Esophagus muscularis mucosa (tissue), 4 donors: ENCODE measurements at regions not wholly inside any gene's neighbourhood (a gene's known extent, or its start where the extent isn't known, plus 50 kb on each side); places are given as distances from the start of the nearest gene placed in this dataset.

ENCODE experiments used
- DNase-seq: peaks from one replicate; pipeline ENCODE4 v3.0.0-alpha.2; 2017; ENCODE audit errors: extremely low spot score
- H3K27ac ChIP-seq, 4 donors: fragments of 200-600 bp; sonication (generic); replicated peaks in 1 of 4; 1 replicate in 3 of 4; 2 replicates in 1 of 4; pipeline ENCODE4 v1.5.1; 2016 to 2019; ENCODE audit warnings: mild to moderate bottlenecking in 1 of 4
- H3K27me3 ChIP-seq, 4 donors: fragments of 200-600 bp; sonication (generic); one replicate each; pipeline versions ENCODE4 v1.5.1 to v1.6.0; 2016 to 2019
- H3K36me3 ChIP-seq, 4 donors: fragments of 200-600 bp; sonication (generic); one replicate each; pipeline ENCODE4 v1.5.1; 2016 to 2019
- H3K4me1 ChIP-seq, 4 donors: fragments of 200-600 bp; sonication (generic); one replicate each; pipeline ENCODE4 v1.5.1; 2016 to 2019
- H3K4me3 ChIP-seq, 4 donors: fragments of 200-600 bp; sonication (generic); 1 replicate in 2 of 4; 2 replicates in 2 of 4; pipeline ENCODE4 v1.5.1; 2016 to 2019; ENCODE audit warnings: mild to moderate bottlenecking in 4 of 4, moderate library complexity in 1 of 4
- H3K9me3 ChIP-seq, 4 donors: fragments of 200-600 bp; sonication (generic); 1 replicate in 3 of 4; 2 replicates in 1 of 4; pipeline ENCODE4 v1.5.1; 2016 to 2019
- EP300 ChIP-seq: sonication (generic); formaldehyde crosslinking; IDR thresholded peaks from one replicate; pipeline ENCODE4 v1.6.1; 2017; ENCODE audit warnings: antibody characterized with exemption
- POLR2A ChIP-seq: fragments of 450-650 bp; IDR thresholded peaks from one replicate; pipeline ENCODE4 v1.6.1; 2017; ENCODE audit warnings: antibody characterized with exemption, moderate library complexity, mild to moderate bottlenecking, low read depth
- POLR2AphosphoS5 ChIP-seq, 2 donors: sonication (generic); formaldehyde crosslinking; IDR thresholded peaks; one replicate each; pipeline ENCODE4 v1.6.1; 2017; ENCODE audit warnings: antibody characterized with exemption in 2 of 2
- WGBS: methylation state at CpG from one replicate; pipeline ENCODE4 v1.1.5; 2018; 5-methylcytosine and 5-hydroxymethylcytosine counted together
- intact Hi-C: fragments of 100-400 bp; cut with DNase I; formaldehyde crosslinking; loops from one replicate; pipeline ENCODE4 v1.15.1; 2023
- TF ChIP-seq, protein P1 (sequence below), 3 experiments: fragments of 200-600 bp in 2 of 3; fragments of 450-650 bp in 1 of 3; sonication (generic) in 2 of 3; IDR thresholded peaks; one replicate each; pipeline ENCODE4 v1.5.1; 2017 to 2019; ENCODE audit warnings: antibody characterized with exemption in 3 of 3, mild to moderate bottlenecking in 2 of 3, moderate library complexity in 1 of 3

DNA sequence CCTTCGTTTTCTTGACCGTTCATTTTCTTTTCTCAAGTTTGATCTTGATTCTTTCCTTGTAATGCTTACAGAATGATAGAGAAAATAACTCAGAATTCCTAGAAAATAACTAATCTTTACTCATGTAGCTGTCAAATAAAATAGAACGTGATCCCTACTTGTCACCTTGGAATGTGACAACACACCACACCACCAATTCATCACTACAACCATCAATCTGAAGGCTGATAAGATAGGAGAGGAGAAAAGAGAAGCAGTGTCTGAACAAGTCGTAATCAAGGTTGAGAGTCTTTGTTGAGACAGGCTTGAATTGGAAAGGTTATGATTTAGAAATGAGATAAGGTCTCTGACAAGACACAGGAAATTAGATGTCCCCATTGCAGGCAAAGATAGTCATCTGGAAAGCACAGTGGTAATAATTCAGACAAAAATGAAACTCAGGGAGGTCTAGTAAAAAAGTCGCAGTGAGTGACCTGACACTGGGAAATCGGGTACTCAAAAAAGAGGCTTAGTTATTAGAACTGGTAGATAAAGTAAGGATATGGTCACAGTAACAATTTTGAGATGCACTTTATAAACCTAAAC is 456.2 kb downstream of the FAT4 start:
- TF ChIP-seq, protein P1, sequence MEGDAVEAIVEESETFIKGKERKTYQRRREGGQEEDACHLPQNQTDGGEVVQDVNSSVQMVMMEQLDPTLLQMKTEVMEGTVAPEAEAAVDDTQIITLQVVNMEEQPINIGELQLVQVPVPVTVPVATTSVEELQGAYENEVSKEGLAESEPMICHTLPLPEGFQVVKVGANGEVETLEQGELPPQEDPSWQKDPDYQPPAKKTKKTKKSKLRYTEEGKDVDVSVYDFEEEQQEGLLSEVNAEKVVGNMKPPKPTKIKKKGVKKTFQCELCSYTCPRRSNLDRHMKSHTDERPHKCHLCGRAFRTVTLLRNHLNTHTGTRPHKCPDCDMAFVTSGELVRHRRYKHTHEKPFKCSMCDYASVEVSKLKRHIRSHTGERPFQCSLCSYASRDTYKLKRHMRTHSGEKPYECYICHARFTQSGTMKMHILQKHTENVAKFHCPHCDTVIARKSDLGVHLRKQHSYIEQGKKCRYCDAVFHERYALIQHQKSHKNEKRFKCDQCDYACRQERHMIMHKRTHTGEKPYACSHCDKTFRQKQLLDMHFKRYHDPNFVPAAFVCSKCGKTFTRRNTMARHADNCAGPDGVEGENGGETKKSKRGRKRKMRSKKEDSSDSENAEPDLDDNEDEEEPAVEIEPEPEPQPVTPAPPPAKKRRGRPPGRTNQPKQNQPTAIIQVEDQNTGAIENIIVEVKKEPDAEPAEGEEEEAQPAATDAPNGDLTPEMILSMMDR (IDR thresholded peaks at IDR 0.05) = no peak
- TF ChIP-seq POLR2AphosphoS5 (IDR thresholded peaks at IDR 0.05) = no peak
- TF ChIP-seq POLR2A = no peak
- TF ChIP-seq EP300 = no peak
- no peaks in the 10 kb centered on the region for H3K27me3 ChIP-seq
- H3K9me3 ChIP-seq = no peaks in the 10 kb centered on the region
- no peak overlapping the region for H3K4me3 ChIP-seq
- 85% methylated on average over 6 of the region's 6 CpGs for WGBS
- no peaks in the 10 kb centered on the region for H3K4me1 ChIP-seq
- H3K36me3 ChIP-seq = no peaks in the 10 kb centered on the region
- no peak overlapping the region for H3K27ac ChIP-seq
- intact Hi-C loops = no loop called here
- no peak for DNase-seq

DNA sequence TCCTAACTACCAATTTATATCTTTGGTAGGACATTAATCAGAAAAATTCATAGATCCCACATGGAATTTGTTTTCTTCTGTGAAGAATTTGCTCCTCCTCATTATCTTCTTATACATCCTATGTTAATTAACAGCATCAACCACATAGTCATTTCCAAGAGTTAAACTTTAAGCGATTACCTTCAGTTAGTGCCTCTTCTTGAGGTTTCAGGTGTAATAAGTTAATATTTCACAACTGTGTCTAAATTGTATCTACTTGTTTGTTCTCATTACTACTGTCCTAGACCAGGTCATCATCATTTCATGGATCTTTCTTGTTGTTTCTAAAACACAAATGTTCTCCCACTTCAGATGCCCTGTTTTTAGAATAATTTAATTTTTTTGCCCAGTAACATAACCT is 457.9 kb downstream of the FAT4 start:
- Histone ChIP-seq H3K4me3 (no peak overlapping the region), H3K27ac (no peak overlapping the region), H3K4me1 (no peaks in the 10 kb centered on the region), H3K27me3 (no peaks in the 10 kb centered on the region), H3K36me3 (no peaks in the 10 kb centered on the region), H3K9me3 (no peaks in the 10 kb centered on the region)
- intact Hi-C loops = no loop called here
- no peak for TF ChIP-seq POLR2A
- no peak for TF ChIP-seq POLR2AphosphoS5 (IDR thresholded peaks at IDR 0.05)
- no peak for TF ChIP-seq EP300
- TF ChIP-seq, protein P1 (IDR thresholded peaks at IDR 0.05) = no peak
- 94% methylated on average over 1 of the region's 1 CpG for WGBS
- no peak for DNase-seq

DNA sequence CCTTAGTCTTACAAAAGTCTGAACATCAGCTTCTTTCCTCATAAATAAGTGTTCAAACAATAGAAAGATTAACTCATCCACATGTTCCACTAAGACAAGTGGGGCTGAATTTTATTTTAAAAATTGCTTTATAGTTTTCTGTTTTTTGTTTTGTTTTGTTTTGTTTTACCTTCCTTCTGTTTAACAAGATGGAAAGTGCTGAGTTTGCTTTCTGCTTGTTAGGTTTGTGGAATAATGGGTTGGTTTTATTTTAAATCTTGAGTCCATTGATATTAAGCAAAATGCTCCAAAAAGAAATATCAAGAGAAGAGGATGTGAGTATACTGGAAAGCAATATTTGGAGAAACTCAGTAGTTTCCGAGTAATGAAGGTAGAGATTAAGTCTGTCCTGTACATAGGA is 458.7 kb downstream of the FAT4 start:
- no peaks in the 10 kb centered on the region for H3K9me3 ChIP-seq
- 89% methylated on average over 1 of the region's 1 CpG for WGBS
- no peak for TF ChIP-seq EP300
- TF ChIP-seq POLR2AphosphoS5 (IDR thresholded peaks at IDR 0.05) = no peak
- TF ChIP-seq POLR2A = no peak
- TF ChIP-seq, protein P1 (IDR thresholded peaks at IDR 0.05) = no peak
- H3K36me3 ChIP-seq = no peaks in the 10 kb centered on the region
- no peaks in the 10 kb centered on the region for H3K27me3 ChIP-seq
- intact Hi-C loops = no loop called here
- no peak overlapping the region for H3K4me3 ChIP-seq
- no peaks in the 10 kb centered on the region for H3K4me1 ChIP-seq
- DNase-seq = no peak
- no peak overlapping the region for H3K27ac ChIP-seq

DNA sequence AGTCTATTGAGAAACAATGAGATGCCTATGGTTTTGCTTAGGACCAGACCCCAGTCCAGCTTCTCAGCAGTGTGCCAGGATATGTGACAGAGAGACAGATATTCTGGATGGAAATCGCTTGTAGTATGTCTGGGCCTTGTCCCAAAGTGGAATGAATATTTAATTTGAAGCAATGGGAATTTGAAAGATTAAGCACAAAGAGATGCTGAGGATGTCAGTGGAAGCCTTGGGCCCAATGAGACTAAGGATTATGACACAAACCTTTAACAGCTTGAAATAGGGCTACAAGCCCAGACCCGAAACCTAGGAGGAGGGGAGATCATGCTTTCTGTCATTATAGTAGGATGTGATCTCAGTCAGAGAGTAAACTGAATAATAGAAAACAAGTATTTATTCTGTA is 459.2 kb downstream of the FAT4 start:
- WGBS = 73% methylated on average over 2 of the region's 2 CpGs
- Histone ChIP-seq H3K4me1 (no peaks in the 10 kb centered on the region), H3K9me3 (no peaks in the 10 kb centered on the region), H3K36me3 (no peaks in the 10 kb centered on the region), H3K4me3 (no peak overlapping the region), H3K27ac (no peak overlapping the region), H3K27me3 (no peaks in the 10 kb centered on the region)
- intact Hi-C loops = no loop called here
- no peak for DNase-seq
- TF ChIP-seq POLR2A (no peak), EP300 (no peak)
- TF ChIP-seq, protein P1 (IDR thresholded peaks at IDR 0.05) = no peak

DNA sequence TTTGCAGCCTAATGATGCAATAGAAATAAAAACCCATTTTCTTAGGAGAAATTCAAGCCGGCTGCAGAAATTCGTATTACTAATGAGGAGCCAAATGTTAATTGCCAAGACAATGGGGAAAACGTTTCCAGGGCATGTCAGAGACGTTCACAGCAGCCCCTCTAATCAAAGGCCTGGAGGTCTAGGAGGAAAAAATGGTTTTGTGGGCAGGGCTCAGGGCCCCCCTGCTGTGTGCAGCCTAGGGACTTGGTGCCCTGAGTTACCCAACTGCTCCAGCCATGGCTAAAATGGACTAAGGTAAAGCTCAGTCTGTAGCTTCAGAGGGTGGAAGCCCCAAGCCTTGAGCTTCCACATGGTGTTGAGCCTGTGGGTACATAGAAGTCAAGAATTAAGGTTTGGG is 461.4 kb downstream of the FAT4 start:
- no peak overlapping the region for H3K4me3 ChIP-seq
- H3K4me1 ChIP-seq = peaks cover 0 to 5% (median 0%) of the 10 kb centered on the region in 4 donors
- no peaks in the 10 kb centered on the region for H3K27me3 ChIP-seq
- no peaks in the 10 kb centered on the region for H3K9me3 ChIP-seq
- no peaks in the 10 kb centered on the region for H3K36me3 ChIP-seq
- WGBS = 92% methylated on average over 4 of the region's 4 CpGs
- no peak for DNase-seq
- intact Hi-C loops = no loop called here
- no peak overlapping the region for H3K27ac ChIP-seq
- TF ChIP-seq POLR2AphosphoS5 (IDR thresholded peaks at IDR 0.05) = no peak
- TF ChIP-seq POLR2A = no peak
- no peak for TF ChIP-seq EP300
- TF ChIP-seq, protein P1 (IDR thresholded peaks at IDR 0.05) = no peak
